Glutamatergic neuron (in vitro differentiated cells): ENCODE measurements at regions not wholly inside any gene's neighbourhood (a gene's known extent, or its start where the extent isn't known, plus 50 kb on each side); places are given as distances from the start of the nearest gene placed in this dataset.

ENCODE experiments used
- DNase-seq: peaks from one replicate; pipeline ENCODE4 v3.0.0; 2022
- H3K27ac Mint-ChIP-seq: one replicate; pipeline ENCODE4 v1.8.0; 2020; ENCODE audit warnings: mild to moderate bottlenecking, mixed read lengths, inconsistent platforms; ENCODE audit not compliant: unreplicated experiment
- H3K27me3 Mint-ChIP-seq: one replicate; pipeline ENCODE4 v1.8.0; 2020; ENCODE audit warnings: mild to moderate bottlenecking, moderate library complexity, mixed read lengths, inconsistent platforms; ENCODE audit not compliant: unreplicated experiment
- H3K36me3 Mint-ChIP-seq: one replicate; pipeline ENCODE4 v1.8.0; 2020; ENCODE audit warnings: mild to moderate bottlenecking, mixed read lengths, inconsistent platforms; ENCODE audit not compliant: unreplicated experiment
- H3K4me1 Mint-ChIP-seq: one replicate; pipeline ENCODE4 v1.8.0; 2020; ENCODE audit warnings: mild to moderate bottlenecking, low read depth, mixed read lengths, inconsistent platforms; ENCODE audit not compliant: unreplicated experiment
- H3K4me3 Mint-ChIP-seq: one replicate; pipeline ENCODE4 v1.8.0; 2020; ENCODE audit warnings: mild to moderate bottlenecking, mixed read lengths, inconsistent platforms; ENCODE audit not compliant: unreplicated experiment
- H3K9me3 Mint-ChIP-seq: one replicate; pipeline ENCODE4 v1.8.0; 2020; ENCODE audit warnings: mild to moderate bottlenecking, moderate library complexity, mixed read lengths, inconsistent platforms; ENCODE audit not compliant: unreplicated experiment
- TF ChIP-seq, protein P1 (sequence below): fragments of 200-600 bp; sonication (generic); IDR thresholded peaks from one replicate; pipeline ENCODE4 v1.5.0; 2021; ENCODE audit not compliant: partially characterized antibody, unreplicated experiment

DNA sequence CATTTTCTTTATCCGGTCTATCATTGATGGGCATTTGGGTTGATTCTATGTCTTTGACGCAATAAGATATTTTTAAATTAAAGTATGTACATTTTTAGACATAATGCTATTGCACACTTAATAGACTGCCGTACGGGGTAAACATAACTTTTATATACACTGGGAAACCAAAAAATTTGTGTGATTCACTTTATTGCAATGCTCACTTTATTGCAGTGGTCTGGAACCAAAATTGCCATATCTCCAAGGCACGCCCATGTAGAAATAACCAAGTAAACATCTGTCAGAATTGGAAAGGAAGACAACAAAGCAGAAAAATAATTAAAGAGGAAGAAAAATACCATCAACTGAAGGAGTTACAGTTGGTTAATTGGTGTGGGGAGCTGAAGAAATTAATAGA, 205.8 kb upstream of the CTAGE1 start:
- no peaks in the 10 kb centered on the region for H3K36me3 Mint-ChIP-seq
- peaks cover 4% of the 10 kb centered on the region for H3K27me3 Mint-ChIP-seq
- TF ChIP-seq, protein P1, sequence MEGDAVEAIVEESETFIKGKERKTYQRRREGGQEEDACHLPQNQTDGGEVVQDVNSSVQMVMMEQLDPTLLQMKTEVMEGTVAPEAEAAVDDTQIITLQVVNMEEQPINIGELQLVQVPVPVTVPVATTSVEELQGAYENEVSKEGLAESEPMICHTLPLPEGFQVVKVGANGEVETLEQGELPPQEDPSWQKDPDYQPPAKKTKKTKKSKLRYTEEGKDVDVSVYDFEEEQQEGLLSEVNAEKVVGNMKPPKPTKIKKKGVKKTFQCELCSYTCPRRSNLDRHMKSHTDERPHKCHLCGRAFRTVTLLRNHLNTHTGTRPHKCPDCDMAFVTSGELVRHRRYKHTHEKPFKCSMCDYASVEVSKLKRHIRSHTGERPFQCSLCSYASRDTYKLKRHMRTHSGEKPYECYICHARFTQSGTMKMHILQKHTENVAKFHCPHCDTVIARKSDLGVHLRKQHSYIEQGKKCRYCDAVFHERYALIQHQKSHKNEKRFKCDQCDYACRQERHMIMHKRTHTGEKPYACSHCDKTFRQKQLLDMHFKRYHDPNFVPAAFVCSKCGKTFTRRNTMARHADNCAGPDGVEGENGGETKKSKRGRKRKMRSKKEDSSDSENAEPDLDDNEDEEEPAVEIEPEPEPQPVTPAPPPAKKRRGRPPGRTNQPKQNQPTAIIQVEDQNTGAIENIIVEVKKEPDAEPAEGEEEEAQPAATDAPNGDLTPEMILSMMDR, result no peak
- peaks cover 3% of the 10 kb centered on the region for H3K9me3 Mint-ChIP-seq
- H3K27ac Mint-ChIP-seq, result no peak overlapping the region
- no peaks in the 10 kb centered on the region for H3K4me1 Mint-ChIP-seq
- no peak overlapping the region for H3K4me3 Mint-ChIP-seq
- DNase-seq, result no peak

DNA sequence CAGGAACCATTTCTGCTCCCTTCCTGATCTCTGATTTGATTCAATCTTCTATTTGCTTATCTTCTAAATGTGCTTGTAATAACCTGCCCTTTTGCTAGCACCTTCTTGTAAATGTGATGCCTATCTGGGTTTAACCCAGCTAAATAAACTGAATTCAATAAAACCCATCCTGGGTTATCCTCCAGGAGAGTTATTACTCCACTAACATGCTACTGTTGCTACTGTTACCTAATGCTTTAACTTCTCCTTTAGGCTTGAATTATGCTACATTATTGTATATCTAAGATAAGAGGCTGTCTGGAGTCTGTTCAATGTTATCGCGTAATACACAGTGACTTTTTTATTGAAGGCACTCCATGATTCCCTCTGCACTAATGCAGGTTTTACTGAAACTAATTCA, 206.5 kb upstream of the CTAGE1 start:
- H3K27me3 Mint-ChIP-seq, result peaks cover 4% of the 10 kb centered on the region
- H3K4me1 Mint-ChIP-seq, result no peaks in the 10 kb centered on the region
- no peaks in the 10 kb centered on the region for H3K36me3 Mint-ChIP-seq
- DNase-seq, result no peak
- H3K4me3 Mint-ChIP-seq, result no peak overlapping the region
- TF ChIP-seq, protein P1, result no peak
- H3K27ac Mint-ChIP-seq, result no peak overlapping the region
- H3K9me3 Mint-ChIP-seq, result peaks cover 3% of the 10 kb centered on the region

DNA sequence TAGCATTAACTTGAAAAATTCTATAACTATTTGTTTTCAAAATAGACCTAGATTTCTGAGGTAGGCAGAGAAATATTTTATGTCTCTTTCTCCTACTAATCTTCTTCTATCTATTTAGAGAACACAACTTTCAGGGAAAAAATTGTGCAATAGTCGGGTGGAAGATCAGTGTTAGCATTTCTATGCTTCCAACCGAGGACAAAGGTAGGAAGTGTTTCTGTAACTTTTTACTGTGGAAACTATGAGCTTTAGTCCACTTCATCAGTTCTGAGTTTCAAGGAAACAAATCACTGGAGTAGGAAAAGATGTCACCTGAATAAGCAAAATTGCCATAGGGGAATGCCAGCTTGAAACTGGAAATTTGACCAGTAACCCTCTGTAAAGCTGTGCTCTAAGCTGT, 207.7 kb upstream of the CTAGE1 start:
- Mint-ChIP-seq H3K36me3 (no peaks in the 10 kb centered on the region), H3K27me3 (peaks cover 4% of the 10 kb centered on the region), H3K4me3 (no peak overlapping the region), H3K27ac (no peak overlapping the region), H3K4me1 (no peaks in the 10 kb centered on the region), H3K9me3 (peaks cover 3% of the 10 kb centered on the region)
- no peak for DNase-seq
- TF ChIP-seq, protein P1, result no peak

DNA sequence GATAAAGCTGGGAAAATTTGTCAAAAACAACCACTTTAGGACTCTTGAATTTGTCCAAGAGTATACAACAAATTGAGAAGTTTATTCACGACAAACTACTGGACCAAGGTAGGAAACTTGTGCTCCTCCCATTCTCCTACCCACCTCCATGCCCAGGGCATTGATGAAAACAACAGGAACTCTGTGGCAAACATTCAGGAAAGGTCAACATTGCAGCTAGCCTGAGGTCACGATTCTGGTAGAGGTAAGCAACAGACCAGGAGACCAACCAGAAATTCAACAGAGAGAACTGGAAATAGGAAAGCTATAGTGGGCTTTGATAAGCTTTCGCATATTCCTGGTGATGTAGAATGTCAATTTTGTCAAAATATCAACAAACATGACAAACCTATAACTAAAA, 209.1 kb upstream of the CTAGE1 start:
- H3K9me3 Mint-ChIP-seq, result no peaks in the 10 kb centered on the region
- H3K27ac Mint-ChIP-seq, result no peak overlapping the region
- no peaks in the 10 kb centered on the region for H3K27me3 Mint-ChIP-seq
- TF ChIP-seq, protein P1, result no peak
- DNase-seq, result no peak
- H3K4me3 Mint-ChIP-seq, result no peak overlapping the region
- H3K36me3 Mint-ChIP-seq, result no peaks in the 10 kb centered on the region
- H3K4me1 Mint-ChIP-seq, result no peaks in the 10 kb centered on the region

DNA sequence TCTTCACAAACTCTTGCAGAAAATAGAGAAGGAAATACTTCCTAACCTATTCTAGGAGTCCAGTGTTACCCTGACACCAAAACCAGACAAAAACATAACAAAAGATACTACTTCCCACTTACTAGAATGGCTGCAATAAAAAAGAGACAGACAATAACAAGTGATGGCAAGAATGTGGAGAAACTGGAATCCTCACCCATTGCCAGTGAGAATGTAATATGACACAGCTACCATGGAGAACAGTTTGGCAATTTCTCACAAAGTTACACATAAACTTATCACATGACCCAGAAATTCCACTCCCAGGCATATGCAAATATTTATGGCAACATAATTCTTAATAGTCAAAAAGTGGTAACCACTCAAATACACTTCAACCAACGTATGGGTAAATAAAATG, 209.8 kb upstream of the CTAGE1 start:
- no peak for DNase-seq
- TF ChIP-seq, protein P1, result no peak
- H3K27me3 Mint-ChIP-seq, result no peaks in the 10 kb centered on the region
- H3K36me3 Mint-ChIP-seq, result no peaks in the 10 kb centered on the region
- no peak overlapping the region for H3K4me3 Mint-ChIP-seq
- H3K4me1 Mint-ChIP-seq, result no peaks in the 10 kb centered on the region
- H3K27ac Mint-ChIP-seq, result no peak overlapping the region
- H3K9me3 Mint-ChIP-seq, result no peaks in the 10 kb centered on the region
